Fibroblast of lung (primary cell): ENCODE measurements at regions not wholly inside any gene's neighbourhood (a gene's known extent, or its start where the extent isn't known, plus 50 kb on each side); places are given as distances from the start of the nearest gene placed in this dataset.
A peak's percentile ranks its signal among the peaks of the same experiment; 100 is the strongest.

ENCODE experiments used
- DNase-seq, 2 donors: peaks; one replicate each; pipeline versions ENCODE4 v3.0.0 to v3.0.0-alpha.2; 2010; ENCODE audit warnings: low read depth in 2 of 2
- H2AFZ ChIP-seq: 2 replicates; pipeline ENCODE4 v1.5.1; 2012; ENCODE audit warnings: low read length, control low read depth, inconsistent platforms
- H3K27ac ChIP-seq: 2 replicates; pipeline ENCODE4 v1.5.1; 2011; ENCODE audit warnings: low read length, control low read depth; ENCODE audit not compliant: insufficient read depth
- H3K27me3 ChIP-seq: 2 replicates; pipeline ENCODE4 v1.5.1; 2011; ENCODE audit warnings: mild to moderate bottlenecking, low read length; ENCODE audit not compliant: control insufficient read depth, insufficient read depth
- H3K36me3 ChIP-seq: 2 replicates; pipeline ENCODE4 v1.5.1; 2011; ENCODE audit warnings: low read length; ENCODE audit not compliant: control insufficient read depth, insufficient read depth
- H3K4me1 ChIP-seq: 2 replicates; pipeline ENCODE4 v1.5.1; 2011; ENCODE audit warnings: low read length; ENCODE audit not compliant: control insufficient read depth, insufficient read depth; ENCODE audit errors: extremely low read depth
- H3K4me2 ChIP-seq: 2 replicates; pipeline ENCODE4 v1.5.1; 2011; ENCODE audit warnings: low read length, control low read depth; ENCODE audit not compliant: insufficient read depth; ENCODE audit errors: extremely low read depth
- H3K4me3 ChIP-seq, 4 experiments: fragments of 200-600 bp in 1 of 4; sonication (generic) in 1 of 4; replicated peaks in 1 of 4; 2 replicates each; pipeline ENCODE4 v1.5.1; 2011 to 2016; ENCODE audit warnings: low read length in 4 of 4, low read depth in 3 of 4, mild to moderate bottlenecking in 3 of 4, control low read depth in 2 of 4, inconsistent platforms in 1 of 4, mixed read lengths in 1 of 4; ENCODE audit not compliant: insufficient read depth in 1 of 4; ENCODE audit errors: control extremely low read depth in 1 of 4
- H3K79me2 ChIP-seq: 2 replicates; pipeline ENCODE4 v1.5.1; 2012; ENCODE audit warnings: mild to moderate bottlenecking, low read length, inconsistent platforms; ENCODE audit not compliant: control insufficient read depth, insufficient read depth
- H3K9ac ChIP-seq: 2 replicates; pipeline ENCODE4 v1.5.1; 2011; ENCODE audit warnings: mild to moderate bottlenecking, low read length, control low read depth; ENCODE audit not compliant: insufficient read depth
- H3K9me3 ChIP-seq: 2 replicates; pipeline ENCODE4 v1.5.1; 2012; ENCODE audit warnings: low read depth, low read length; ENCODE audit not compliant: control insufficient read depth, insufficient read depth
- H4K20me1 ChIP-seq: 2 replicates; pipeline ENCODE4 v1.5.1; 2011; ENCODE audit warnings: low read length; ENCODE audit not compliant: control insufficient read depth, insufficient read depth; ENCODE audit errors: extremely low read depth
- EZH2 ChIP-seq: IDR thresholded peaks from 2 replicates; pipeline ENCODE4 v1.5.1; 2012; ENCODE audit warnings: low read length, control low read depth, mild to moderate bottlenecking; ENCODE audit errors: missing control alignments
- TF ChIP-seq, protein P1 (sequence below), 2 donors: IDR thresholded peaks in 1 of 2; conservative IDR thresholded peaks in 1 of 2; 1 replicate in 1 of 2; 2 replicates in 1 of 2; pipeline ENCODE4 v1.5.1; 2011 to 2012; ENCODE audit warnings: low read length in 2 of 2, control low read depth in 1 of 2, inconsistent platforms in 1 of 2, low read depth in 1 of 2, mild to moderate bottlenecking in 1 of 2

DNA sequence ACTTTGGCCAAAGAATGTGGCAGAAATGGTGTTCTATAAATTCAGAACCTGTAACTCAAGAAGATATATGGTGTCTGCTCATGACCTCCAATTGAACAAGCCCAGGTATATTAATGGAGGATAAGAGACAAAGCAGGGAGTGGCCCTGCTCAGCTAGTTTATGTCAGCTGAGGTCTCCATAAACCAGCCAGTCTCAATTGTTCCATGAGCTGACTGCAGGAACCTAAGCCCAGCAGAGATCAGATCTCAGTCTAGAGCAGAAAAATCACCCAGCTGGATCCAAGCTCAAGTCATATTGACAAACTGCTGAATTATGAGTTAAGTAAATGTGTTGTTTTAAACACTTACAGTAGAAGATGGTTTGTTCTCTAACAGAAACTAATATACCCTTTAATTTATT is 105.5 kb upstream of the SGCE start:
- peaks cover 2% of the 10 kb centered on the region for H3K4me1 ChIP-seq
- no peak overlapping the region for H3K27ac ChIP-seq
- TF ChIP-seq, protein P1, sequence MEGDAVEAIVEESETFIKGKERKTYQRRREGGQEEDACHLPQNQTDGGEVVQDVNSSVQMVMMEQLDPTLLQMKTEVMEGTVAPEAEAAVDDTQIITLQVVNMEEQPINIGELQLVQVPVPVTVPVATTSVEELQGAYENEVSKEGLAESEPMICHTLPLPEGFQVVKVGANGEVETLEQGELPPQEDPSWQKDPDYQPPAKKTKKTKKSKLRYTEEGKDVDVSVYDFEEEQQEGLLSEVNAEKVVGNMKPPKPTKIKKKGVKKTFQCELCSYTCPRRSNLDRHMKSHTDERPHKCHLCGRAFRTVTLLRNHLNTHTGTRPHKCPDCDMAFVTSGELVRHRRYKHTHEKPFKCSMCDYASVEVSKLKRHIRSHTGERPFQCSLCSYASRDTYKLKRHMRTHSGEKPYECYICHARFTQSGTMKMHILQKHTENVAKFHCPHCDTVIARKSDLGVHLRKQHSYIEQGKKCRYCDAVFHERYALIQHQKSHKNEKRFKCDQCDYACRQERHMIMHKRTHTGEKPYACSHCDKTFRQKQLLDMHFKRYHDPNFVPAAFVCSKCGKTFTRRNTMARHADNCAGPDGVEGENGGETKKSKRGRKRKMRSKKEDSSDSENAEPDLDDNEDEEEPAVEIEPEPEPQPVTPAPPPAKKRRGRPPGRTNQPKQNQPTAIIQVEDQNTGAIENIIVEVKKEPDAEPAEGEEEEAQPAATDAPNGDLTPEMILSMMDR (conservative IDR thresholded peaks at IDR 0.05 in 1 of 2, IDR thresholded peaks at IDR 0.05 in 1 of 2; ENCODE audit: low read depth in 1 of 2, low read length in 2 of 2): no peak
- TF ChIP-seq EZH2: no peak
- no peak overlapping the region for H2AFZ ChIP-seq
- H3K36me3 ChIP-seq: no peaks in the 10 kb centered on the region
- no peaks in the 10 kb centered on the region for H3K9me3 ChIP-seq
- no peak for DNase-seq
- no peak overlapping the region for H3K4me2 ChIP-seq
- H3K4me3 ChIP-seq: no peak overlapping the region
- no peak overlapping the region for H3K9ac ChIP-seq
- no peaks in the 10 kb centered on the region for H3K27me3 ChIP-seq
- H4K20me1 ChIP-seq: no peaks in the 10 kb centered on the region
- no peaks in the 10 kb centered on the region for H3K79me2 ChIP-seq

DNA sequence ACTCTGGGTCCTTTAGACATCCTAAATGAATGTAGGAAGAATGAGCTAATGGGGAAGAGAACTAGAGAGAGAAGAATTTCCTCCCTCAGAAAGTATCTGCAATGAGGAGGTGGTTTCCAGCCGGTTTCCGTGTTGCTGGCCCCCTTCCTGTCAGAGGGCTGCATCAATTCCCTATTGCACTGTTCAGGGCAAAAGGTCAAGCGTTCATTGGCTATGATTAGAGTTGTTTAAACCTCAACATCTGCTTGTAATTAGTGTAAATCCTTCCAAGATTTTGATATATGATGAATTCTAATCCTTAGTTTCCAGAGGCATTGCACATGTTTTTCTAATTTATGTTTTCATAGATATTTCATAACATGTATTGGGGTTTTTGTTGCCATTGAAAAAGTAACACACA is 107.3 kb upstream of the SGCE start:
- no peaks in the 10 kb centered on the region for H3K79me2 ChIP-seq
- no peaks in the 10 kb centered on the region for H3K27me3 ChIP-seq
- no peak overlapping the region for H2AFZ ChIP-seq
- peaks cover 2% of the 10 kb centered on the region for H3K4me1 ChIP-seq
- H3K4me3 ChIP-seq: no peak overlapping the region
- no peaks in the 10 kb centered on the region for H3K36me3 ChIP-seq
- no peaks in the 10 kb centered on the region for H4K20me1 ChIP-seq
- H3K27ac ChIP-seq: no peak overlapping the region
- H3K9me3 ChIP-seq: no peaks in the 10 kb centered on the region
- no peak overlapping the region for H3K4me2 ChIP-seq
- peak; percentile 6 to 82 for DNase-seq
- TF ChIP-seq EZH2: no peak
- TF ChIP-seq, protein P1 (conservative IDR thresholded peaks at IDR 0.05 in 1 of 2, IDR thresholded peaks at IDR 0.05 in 1 of 2; ENCODE audit: low read depth in 1 of 2, low read length in 2 of 2): no peak
- no peak overlapping the region for H3K9ac ChIP-seq

DNA sequence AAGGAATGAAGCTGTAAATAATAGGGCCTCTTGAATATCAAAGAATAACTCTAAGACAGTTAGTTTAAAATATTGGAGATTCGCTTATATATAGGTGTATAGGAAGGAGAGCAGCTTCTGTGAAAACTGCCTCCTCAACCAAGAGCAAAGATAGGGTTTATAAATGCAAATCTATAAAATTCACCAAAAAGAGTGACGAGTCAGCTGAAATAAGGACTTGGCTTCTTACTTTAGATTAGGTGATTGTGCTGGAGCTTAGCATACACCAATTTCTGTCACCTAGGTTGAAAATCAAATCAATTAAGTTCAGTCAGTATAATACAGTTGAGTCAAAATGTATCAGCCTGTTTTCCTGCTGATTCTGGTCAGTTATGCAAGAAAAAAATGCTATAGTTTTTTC is 113.8 kb upstream of the SGCE start:
- Histone ChIP-seq H3K9me3 (no peaks in the 10 kb centered on the region), H3K27me3 (no peaks in the 10 kb centered on the region), H3K79me2 (no peaks in the 10 kb centered on the region)

More for the DNA sequence above, 113.8 kb upstream of the SGCE start:
- H3K4me3 ChIP-seq: no peak overlapping the region
- no peaks in the 10 kb centered on the region for H3K4me1 ChIP-seq
- TF ChIP-seq, protein P1 (conservative IDR thresholded peaks at IDR 0.05 in 1 of 2, IDR thresholded peaks at IDR 0.05 in 1 of 2; ENCODE audit: low read depth in 1 of 2, low read length in 2 of 2): no peak
- no peak for TF ChIP-seq EZH2
- H3K36me3 ChIP-seq: no peaks in the 10 kb centered on the region
- no peak overlapping the region for H3K27ac ChIP-seq
- no peaks in the 10 kb centered on the region for H4K20me1 ChIP-seq
- no peak overlapping the region for H3K9ac ChIP-seq
- no peak overlapping the region for H2AFZ ChIP-seq
- DNase-seq: no peak
- no peak overlapping the region for H3K4me2 ChIP-seq
